ENCODE measurements at regions not wholly inside any gene's neighbourhood (a gene's known extent, or its start where the extent isn't known, plus 50 kb on each side); places are given as distances from the start of the nearest gene placed in this dataset.

DNA sequence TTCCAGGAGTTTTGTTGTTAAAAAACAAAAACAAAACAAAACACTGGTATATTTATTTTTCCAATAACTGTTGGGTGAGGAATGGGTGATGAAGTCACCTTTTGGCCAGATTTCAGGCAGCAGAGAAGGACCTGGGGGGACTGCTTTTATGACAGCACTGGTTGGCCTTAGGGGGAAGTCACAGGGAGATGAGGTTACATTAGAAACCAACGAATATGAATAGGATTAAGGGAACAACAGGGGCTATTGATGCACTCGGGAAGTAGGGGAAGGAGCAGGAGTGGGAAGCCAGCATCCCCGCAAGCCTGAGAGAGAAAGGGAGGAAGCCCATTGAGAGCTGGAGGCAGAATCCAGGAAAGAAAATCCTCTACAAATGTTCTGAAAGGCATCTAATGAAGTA is 958.4 kb downstream of the TYW1 start:
- no peaks in the 10 kb centered on the region for H3K4me1 ChIP-seq (ENCODE audit: control insufficient read depth in 2 of 3, insufficient read depth in 2 of 3, low read depth in 1 of 3, low read length in 3 of 3)
- TF ChIP-seq, protein P1, sequence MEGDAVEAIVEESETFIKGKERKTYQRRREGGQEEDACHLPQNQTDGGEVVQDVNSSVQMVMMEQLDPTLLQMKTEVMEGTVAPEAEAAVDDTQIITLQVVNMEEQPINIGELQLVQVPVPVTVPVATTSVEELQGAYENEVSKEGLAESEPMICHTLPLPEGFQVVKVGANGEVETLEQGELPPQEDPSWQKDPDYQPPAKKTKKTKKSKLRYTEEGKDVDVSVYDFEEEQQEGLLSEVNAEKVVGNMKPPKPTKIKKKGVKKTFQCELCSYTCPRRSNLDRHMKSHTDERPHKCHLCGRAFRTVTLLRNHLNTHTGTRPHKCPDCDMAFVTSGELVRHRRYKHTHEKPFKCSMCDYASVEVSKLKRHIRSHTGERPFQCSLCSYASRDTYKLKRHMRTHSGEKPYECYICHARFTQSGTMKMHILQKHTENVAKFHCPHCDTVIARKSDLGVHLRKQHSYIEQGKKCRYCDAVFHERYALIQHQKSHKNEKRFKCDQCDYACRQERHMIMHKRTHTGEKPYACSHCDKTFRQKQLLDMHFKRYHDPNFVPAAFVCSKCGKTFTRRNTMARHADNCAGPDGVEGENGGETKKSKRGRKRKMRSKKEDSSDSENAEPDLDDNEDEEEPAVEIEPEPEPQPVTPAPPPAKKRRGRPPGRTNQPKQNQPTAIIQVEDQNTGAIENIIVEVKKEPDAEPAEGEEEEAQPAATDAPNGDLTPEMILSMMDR (IDR thresholded peaks at IDR 0.05; ENCODE audit: borderline replicate concordance, extremely low read depth, insufficient read depth) = no peak
- H3K9me3 ChIP-seq (ENCODE audit: control insufficient read depth in 2 of 3, insufficient read depth in 1 of 3, low read length in 3 of 3) = peaks cover 0 to 1% (median 0%) of the 10 kb centered on the region in 3 donors
- no peaks in the 10 kb centered on the region for H3K36me3 ChIP-seq (ENCODE audit: control insufficient read depth in 2 of 3, insufficient read depth in 3 of 3, low read length in 3 of 3)
- DNase-seq = no peak
- intact Hi-C loops (cut with DNase I) = no loop called here
- H3K27me3 ChIP-seq (ENCODE audit: control insufficient read depth, insufficient read depth, low read length) = no peaks in the 10 kb centered on the region
- no peak overlapping the region for H3K27ac ChIP-seq (ENCODE audit: low read depth in 2 of 2, low read length in 2 of 2)
- no peak overlapping the region for H3K4me3 ChIP-seq (ENCODE audit: low read length in 3 of 3)
- no peak for FAIRE-seq
- no peak overlapping the region for H3K9ac ChIP-seq (ENCODE audit: low read length in 3 of 3)

DNA sequence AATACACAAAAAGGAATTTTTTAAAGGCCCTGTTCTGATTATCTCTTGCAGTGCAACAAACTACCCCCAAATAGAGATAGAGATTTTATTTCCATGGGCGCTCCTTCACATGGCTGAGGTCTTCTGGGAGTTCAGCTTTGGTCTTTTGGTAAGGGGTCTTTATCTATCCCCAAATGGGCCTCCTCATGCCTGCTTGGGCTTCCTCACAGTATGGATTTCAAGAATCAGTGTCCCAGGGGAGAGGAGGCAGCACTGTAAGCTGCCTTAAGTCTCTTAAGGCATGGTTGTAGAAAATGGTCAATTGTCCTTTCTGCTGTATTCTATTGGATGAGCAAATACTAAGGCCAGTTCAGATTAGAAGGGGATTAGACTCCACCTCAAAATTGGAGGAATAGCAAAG is 966.2 kb downstream of the TYW1 start:
- no peak overlapping the region for H3K4me3 ChIP-seq (ENCODE audit: low read length in 3 of 3)
- no peak overlapping the region for H3K27ac ChIP-seq (ENCODE audit: low read depth in 2 of 2, low read length in 2 of 2)
- H3K9ac ChIP-seq (ENCODE audit: low read length in 3 of 3) = no peak overlapping the region
- peaks cover 0 to 2% (median 0%) of the 10 kb centered on the region in 3 donors for H3K9me3 ChIP-seq (ENCODE audit: control insufficient read depth in 2 of 3, insufficient read depth in 1 of 3, low read length in 3 of 3)
- H3K36me3 ChIP-seq (ENCODE audit: control insufficient read depth in 2 of 3, insufficient read depth in 3 of 3, low read length in 3 of 3) = no peaks in the 10 kb centered on the region
- FAIRE-seq (no peak), DNase-seq (no peak)
- TF ChIP-seq, protein P1 (IDR thresholded peaks at IDR 0.05; ENCODE audit: borderline replicate concordance, extremely low read depth, insufficient read depth) = no peak
- H3K4me1 ChIP-seq (ENCODE audit: control insufficient read depth in 2 of 3, insufficient read depth in 2 of 3, low read depth in 1 of 3, low read length in 3 of 3) = no peaks in the 10 kb centered on the region
- no peaks in the 10 kb centered on the region for H3K27me3 ChIP-seq (ENCODE audit: control insufficient read depth, insufficient read depth, low read length)
- intact Hi-C loops (cut with DNase I) = no loop called here

DNA sequence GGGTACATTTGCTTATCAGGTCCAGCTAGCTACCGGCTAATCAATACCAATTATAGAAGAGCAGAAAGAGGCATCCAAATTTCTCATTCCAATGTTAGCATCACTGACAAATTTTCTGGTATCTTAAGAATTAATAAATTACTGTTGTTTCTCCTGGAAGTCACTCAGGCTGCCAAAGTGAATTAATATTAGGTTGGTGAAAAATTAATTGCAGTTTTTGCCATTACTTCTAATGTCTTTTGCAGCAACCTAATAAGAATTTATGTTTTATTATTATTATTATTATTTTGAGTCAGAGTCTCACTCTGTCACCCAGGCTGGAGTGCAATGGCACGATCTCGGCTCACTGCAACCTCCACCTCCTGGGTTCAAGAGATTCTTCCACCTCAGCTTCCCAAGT is 979.9 kb downstream of the TYW1 start:
- Histone ChIP-seq H3K4me1 (ENCODE audit: control insufficient read depth in 2 of 3, insufficient read depth in 2 of 3, low read depth in 1 of 3, low read length in 3 of 3) (no peaks in the 10 kb centered on the region), H3K36me3 (ENCODE audit: control insufficient read depth in 2 of 3, insufficient read depth in 3 of 3, low read length in 3 of 3) (no peaks in the 10 kb centered on the region), H3K9me3 (ENCODE audit: control insufficient read depth in 2 of 3, insufficient read depth in 1 of 3, low read length in 3 of 3) (no peaks in the 10 kb centered on the region), H3K27ac (ENCODE audit: low read depth in 2 of 2, low read length in 2 of 2) (no peak overlapping the region), H3K4me3 (ENCODE audit: low read length in 3 of 3) (no peak overlapping the region), H3K9ac (ENCODE audit: low read length in 3 of 3) (no peak overlapping the region), H3K27me3 (ENCODE audit: control insufficient read depth, insufficient read depth, low read length) (no peaks in the 10 kb centered on the region)
- TF ChIP-seq, protein P1 (IDR thresholded peaks at IDR 0.05; ENCODE audit: borderline replicate concordance, extremely low read depth, insufficient read depth) = no peak
- intact Hi-C loops (cut with DNase I) = no loop called here
- DNase-seq (no peak), FAIRE-seq (no peak)

DNA sequence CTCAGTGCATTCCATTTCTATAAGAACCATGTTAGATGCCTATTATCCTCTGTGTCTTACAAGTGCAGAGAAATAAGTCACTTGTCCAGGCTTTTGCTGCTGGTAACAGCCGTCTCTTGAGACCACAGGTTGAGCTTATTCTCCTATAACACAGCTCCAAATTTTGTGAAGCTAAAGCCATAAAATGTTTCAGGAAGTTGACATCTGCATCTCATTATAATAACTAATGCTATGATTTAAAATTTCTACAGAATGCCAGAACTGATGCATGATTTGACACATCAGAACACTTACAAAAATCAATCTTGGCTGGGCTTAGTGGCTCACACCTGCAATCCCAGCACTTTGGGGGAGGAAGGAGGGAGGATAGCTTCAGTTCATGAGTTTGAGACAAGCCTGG is 986.9 kb downstream of the TYW1 start:
- intact Hi-C loops (cut with DNase I) = no loop called here
- DNase-seq (no peak), FAIRE-seq (no peak)
- no peaks in the 10 kb centered on the region for H3K27me3 ChIP-seq (ENCODE audit: control insufficient read depth, insufficient read depth, low read length)
- H3K27ac ChIP-seq (ENCODE audit: low read depth in 2 of 2, low read length in 2 of 2) = no peak overlapping the region
- H3K4me3 ChIP-seq (ENCODE audit: low read length in 3 of 3) = no peak overlapping the region
- TF ChIP-seq, protein P1 (IDR thresholded peaks at IDR 0.05; ENCODE audit: borderline replicate concordance, extremely low read depth, insufficient read depth) = no peak
- H3K9ac ChIP-seq (ENCODE audit: low read length in 3 of 3) = no peak overlapping the region
- H3K9me3 ChIP-seq (ENCODE audit: control insufficient read depth in 2 of 3, insufficient read depth in 1 of 3, low read length in 3 of 3) = no peaks in the 10 kb centered on the region
- no peaks in the 10 kb centered on the region for H3K4me1 ChIP-seq (ENCODE audit: control insufficient read depth in 2 of 3, insufficient read depth in 2 of 3, low read depth in 1 of 3, low read length in 3 of 3)
- H3K36me3 ChIP-seq (ENCODE audit: control insufficient read depth in 2 of 3, insufficient read depth in 3 of 3, low read length in 3 of 3) = no peaks in the 10 kb centered on the region

Data from kidney (tissue), 13 donors.